ENCODE measurements at regions not wholly inside any gene's neighbourhood (a gene's known extent, or its start where the extent isn't known, plus 50 kb on each side); places are given as distances from the start of the nearest gene placed in this dataset.

DNA sequence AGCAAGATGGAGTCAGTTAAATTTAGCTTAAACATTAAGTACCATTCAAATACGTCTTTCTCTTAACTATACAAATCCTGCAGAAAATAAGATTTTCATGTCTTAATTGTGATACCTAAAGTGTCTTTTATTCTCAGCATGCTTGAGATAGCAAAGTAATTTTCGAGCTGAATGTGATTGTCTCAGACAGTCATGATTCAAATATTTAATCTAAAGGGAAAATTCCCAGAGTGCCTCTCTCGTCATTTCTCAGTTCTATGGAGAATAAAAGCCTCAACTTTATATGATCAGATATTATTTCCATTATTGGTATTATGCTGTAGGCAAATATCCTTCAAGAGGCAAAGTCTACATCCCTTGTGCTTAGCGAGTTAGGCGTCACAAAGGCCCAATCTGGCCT lies 589.9 kb downstream of the TAFA4 start:
- no peaks in the 10 kb centered on the region for H3F3A ChIP-seq (ENCODE audit: insufficient read depth, low read length)
- no peaks in the 10 kb centered on the region for H3K9me3 ChIP-seq (ENCODE audit: low read length)
- H3K27me3 ChIP-seq (ENCODE audit: insufficient read depth, low read length): no peaks in the 10 kb centered on the region
- H3K9me2 ChIP-seq (ENCODE audit: low read depth, low read length): no peaks in the 10 kb centered on the region
- H4K20me1 ChIP-seq (ENCODE audit: insufficient read depth, low read length): no peaks in the 10 kb centered on the region
- no peak overlapping the region for H3K9ac ChIP-seq (ENCODE audit: low read length)
- H3K79me2 ChIP-seq (ENCODE audit: insufficient read depth, low read length): no peaks in the 10 kb centered on the region
- H3K36me3 ChIP-seq (ENCODE audit: insufficient read depth, low read length): no peaks in the 10 kb centered on the region
- H3K4me1 ChIP-seq (ENCODE audit: insufficient read depth, low read length, severe bottlenecking): no peaks in the 10 kb centered on the region
- H2AFZ ChIP-seq (ENCODE audit: low read length): no peak overlapping the region
- TF ChIP-seq EZH2 (IDR thresholded peaks at IDR 0.05; ENCODE audit: borderline replicate concordance, low read length): no peak
- TF ChIP-seq, protein P1, sequence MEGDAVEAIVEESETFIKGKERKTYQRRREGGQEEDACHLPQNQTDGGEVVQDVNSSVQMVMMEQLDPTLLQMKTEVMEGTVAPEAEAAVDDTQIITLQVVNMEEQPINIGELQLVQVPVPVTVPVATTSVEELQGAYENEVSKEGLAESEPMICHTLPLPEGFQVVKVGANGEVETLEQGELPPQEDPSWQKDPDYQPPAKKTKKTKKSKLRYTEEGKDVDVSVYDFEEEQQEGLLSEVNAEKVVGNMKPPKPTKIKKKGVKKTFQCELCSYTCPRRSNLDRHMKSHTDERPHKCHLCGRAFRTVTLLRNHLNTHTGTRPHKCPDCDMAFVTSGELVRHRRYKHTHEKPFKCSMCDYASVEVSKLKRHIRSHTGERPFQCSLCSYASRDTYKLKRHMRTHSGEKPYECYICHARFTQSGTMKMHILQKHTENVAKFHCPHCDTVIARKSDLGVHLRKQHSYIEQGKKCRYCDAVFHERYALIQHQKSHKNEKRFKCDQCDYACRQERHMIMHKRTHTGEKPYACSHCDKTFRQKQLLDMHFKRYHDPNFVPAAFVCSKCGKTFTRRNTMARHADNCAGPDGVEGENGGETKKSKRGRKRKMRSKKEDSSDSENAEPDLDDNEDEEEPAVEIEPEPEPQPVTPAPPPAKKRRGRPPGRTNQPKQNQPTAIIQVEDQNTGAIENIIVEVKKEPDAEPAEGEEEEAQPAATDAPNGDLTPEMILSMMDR (IDR thresholded peaks at IDR 0.05; ENCODE audit: low read length): no peak
- no peak overlapping the region for H3K4me2 ChIP-seq (ENCODE audit: low read length)
- no peak overlapping the region for H3K27ac ChIP-seq (ENCODE audit: low read depth, low read length, poor library complexity, severe bottlenecking)
- no peak overlapping the region for H3K4me3 ChIP-seq (ENCODE audit: low read depth, low read length, poor library complexity, severe bottlenecking)

DNA sequence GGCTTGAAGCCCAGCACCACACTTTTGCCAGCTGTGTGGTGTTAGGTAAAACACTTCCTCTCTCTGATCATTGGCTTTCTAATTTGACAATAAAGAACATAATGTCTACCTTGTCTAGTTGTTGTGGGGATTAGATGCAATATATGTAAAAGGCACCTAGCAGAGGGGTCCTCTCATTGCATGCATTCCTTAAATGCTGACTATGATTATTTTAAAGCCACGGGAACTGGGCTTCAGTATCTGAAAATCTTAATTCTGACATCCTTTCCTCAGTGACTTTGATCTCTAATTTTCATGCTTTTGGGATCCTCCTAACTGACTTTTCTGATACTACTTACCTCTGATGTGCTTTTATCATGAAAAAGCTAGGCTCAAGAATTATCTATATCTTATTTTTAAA lies 596.3 kb downstream of the TAFA4 start:
- no peak overlapping the region for H3K27ac ChIP-seq (ENCODE audit: low read depth, low read length, poor library complexity, severe bottlenecking)
- no peak overlapping the region for H2AFZ ChIP-seq (ENCODE audit: low read length)
- H3K9ac ChIP-seq (ENCODE audit: low read length): no peak overlapping the region
- H3F3A ChIP-seq (ENCODE audit: insufficient read depth, low read length): no peaks in the 10 kb centered on the region
- H3K27me3 ChIP-seq (ENCODE audit: insufficient read depth, low read length): no peaks in the 10 kb centered on the region
- TF ChIP-seq, protein P1 (IDR thresholded peaks at IDR 0.05; ENCODE audit: low read length): no peak
- TF ChIP-seq EZH2 (IDR thresholded peaks at IDR 0.05; ENCODE audit: borderline replicate concordance, low read length): no peak
- no peaks in the 10 kb centered on the region for H3K36me3 ChIP-seq (ENCODE audit: insufficient read depth, low read length)
- H3K9me2 ChIP-seq (ENCODE audit: low read depth, low read length): no peaks in the 10 kb centered on the region
- no peaks in the 10 kb centered on the region for H4K20me1 ChIP-seq (ENCODE audit: insufficient read depth, low read length)
- no peaks in the 10 kb centered on the region for H3K9me3 ChIP-seq (ENCODE audit: low read length)
- no peaks in the 10 kb centered on the region for H3K79me2 ChIP-seq (ENCODE audit: insufficient read depth, low read length)
- no peak overlapping the region for H3K4me2 ChIP-seq (ENCODE audit: low read length)
- H3K4me3 ChIP-seq (ENCODE audit: low read depth, low read length, poor library complexity, severe bottlenecking): no peak overlapping the region
- H3K4me1 ChIP-seq (ENCODE audit: insufficient read depth, low read length, severe bottlenecking): no peaks in the 10 kb centered on the region

DNA sequence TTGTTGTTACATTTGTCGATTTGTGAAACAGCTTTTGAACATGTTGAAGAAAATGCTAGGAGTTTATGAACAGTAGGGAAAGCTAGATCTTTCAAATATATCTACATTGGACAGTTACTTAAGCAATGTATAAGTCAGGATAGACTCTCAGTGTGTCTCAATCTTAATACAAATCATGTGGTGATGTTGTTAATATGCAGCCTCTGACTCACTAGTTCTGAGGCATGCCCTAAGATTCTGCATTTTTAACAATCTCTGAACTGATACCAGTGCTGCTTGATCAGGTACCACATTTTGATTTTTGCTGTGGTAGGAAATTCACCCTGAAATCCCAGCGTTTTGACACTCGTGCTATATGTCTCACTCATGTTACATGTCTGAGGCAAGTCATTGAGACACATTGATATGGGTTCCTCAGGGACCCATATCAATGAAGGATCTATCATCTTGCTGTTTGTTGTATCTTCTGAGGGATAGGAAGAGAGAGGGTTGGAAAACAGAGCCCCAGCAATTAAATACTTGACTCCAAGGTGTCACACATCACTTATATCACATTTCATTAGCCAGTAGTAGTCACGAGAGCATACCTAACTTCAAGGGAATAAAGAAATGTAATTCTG lies 597.9 kb downstream of the TAFA4 start:
- Histone ChIP-seq H3K4me2 (ENCODE audit: low read length) (no peak overlapping the region), H3K79me2 (ENCODE audit: insufficient read depth, low read length) (no peaks in the 10 kb centered on the region)
- no peak for TF ChIP-seq EZH2 (IDR thresholded peaks at IDR 0.05; ENCODE audit: borderline replicate concordance, low read length)
- TF ChIP-seq, protein P1 (IDR thresholded peaks at IDR 0.05; ENCODE audit: low read length): no peak

More for the DNA sequence above, 597.9 kb downstream of the TAFA4 start:
- Histone ChIP-seq H3F3A (ENCODE audit: insufficient read depth, low read length) (no peaks in the 10 kb centered on the region), H3K9me2 (ENCODE audit: low read depth, low read length) (no peaks in the 10 kb centered on the region), H3K27ac (ENCODE audit: low read depth, low read length, poor library complexity, severe bottlenecking) (no peak overlapping the region), H3K9me3 (ENCODE audit: low read length) (no peaks in the 10 kb centered on the region), H3K4me1 (ENCODE audit: insufficient read depth, low read length, severe bottlenecking) (no peaks in the 10 kb centered on the region), H3K4me3 (ENCODE audit: low read depth, low read length, poor library complexity, severe bottlenecking) (no peak overlapping the region), H3K27me3 (ENCODE audit: insufficient read depth, low read length) (no peaks in the 10 kb centered on the region), H4K20me1 (ENCODE audit: insufficient read depth, low read length) (no peaks in the 10 kb centered on the region), H3K36me3 (ENCODE audit: insufficient read depth, low read length) (no peaks in the 10 kb centered on the region), H2AFZ (ENCODE audit: low read length) (no peak overlapping the region), H3K9ac (ENCODE audit: low read length) (no peak overlapping the region)

Data from OCI-LY1 (cell line).